ENCODE measurements at regions not wholly inside any gene's neighbourhood (a gene's known extent, or its start where the extent isn't known, plus 50 kb on each side); places are given as distances from the start of the nearest gene placed in this dataset.

DNA sequence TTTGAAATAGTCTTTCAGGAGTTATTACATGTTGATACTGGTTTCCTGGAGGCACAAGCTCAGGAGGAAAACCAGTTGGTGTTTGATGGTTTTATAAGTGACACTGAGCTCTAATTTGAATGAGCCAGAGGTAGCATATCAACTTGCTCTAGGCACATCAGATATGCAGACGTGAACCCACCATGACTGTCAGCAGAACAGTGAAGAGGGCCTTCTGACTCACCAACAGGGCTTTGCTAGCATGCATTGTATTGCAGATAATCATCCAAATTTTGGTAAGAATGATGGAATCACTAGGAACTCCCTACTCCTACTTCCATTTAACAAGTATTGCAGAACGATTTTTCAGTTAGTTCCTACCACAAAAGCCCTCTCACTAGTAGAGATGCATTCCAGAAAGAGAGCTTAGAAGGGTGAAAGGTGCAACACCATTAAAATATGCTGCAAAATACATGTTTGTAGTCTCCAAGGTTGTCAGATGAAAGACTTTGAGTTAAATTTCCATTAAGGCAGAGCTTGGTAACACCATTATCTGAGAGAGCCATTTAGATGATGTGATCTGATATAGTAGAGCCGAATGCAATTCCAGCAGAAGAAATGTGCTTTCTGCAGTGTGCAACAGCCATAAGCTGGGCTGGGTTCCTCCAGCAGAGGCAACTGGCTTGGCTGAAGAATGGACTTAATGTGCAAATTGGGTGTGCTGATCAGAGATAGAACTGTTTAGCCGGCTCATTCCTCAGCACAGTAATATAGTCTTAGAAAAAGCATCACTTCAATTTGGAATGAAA is 968.7 kb upstream of the ADGRB3 start:
- no peak overlapping the region for H2BK20ac ChIP-seq (ENCODE audit: low read length)
- H3K4me1 ChIP-seq (replicated peaks in 1 of 4; ENCODE audit: control insufficient read depth in 3 of 4, insufficient read depth in 4 of 4, low read length in 3 of 4) = no peaks in the 10 kb centered on the region
- FAIRE-seq = no peak
- no peak overlapping the region for H3K23ac ChIP-seq (ENCODE audit: insufficient read length)
- H3K79me1 ChIP-seq (ENCODE audit: low read depth, low read length) = no peaks in the 10 kb centered on the region
- H3K4me2 ChIP-seq (ENCODE audit: insufficient read depth in 1 of 2, low read depth in 2 of 2, low read length in 2 of 2) = no peak overlapping the region
- no peaks in the 10 kb centered on the region for H3K23me2 ChIP-seq (ENCODE audit: low read depth, low read length)
- no peak overlapping the region for H3K14ac ChIP-seq (ENCODE audit: insufficient read length)
- H3K4ac ChIP-seq (replicated peaks; ENCODE audit: insufficient read length, low read depth, low read length) = no peak overlapping the region
- H2BK120ac ChIP-seq (replicated peaks; ENCODE audit: low read depth, low read length) = no peak overlapping the region
- H3K79me2 ChIP-seq (ENCODE audit: control insufficient read depth in 1 of 2, insufficient read depth in 2 of 2, low read length in 2 of 2) = no peaks in the 10 kb centered on the region
- DNase-seq (ENCODE audit: low read depth in 1 of 2, low spot score in 2 of 2) = no peak
- POLR2A ChIA-PET (ENCODE audit: partially characterized antibody) = no interaction called here
- no peak overlapping the region for H3K27ac ChIP-seq (ENCODE audit: low read depth, low read length)
- no peaks in the 10 kb centered on the region for H3K36me3 ChIP-seq (ENCODE audit: control insufficient read depth in 2 of 4, insufficient read depth in 4 of 4, low read length in 3 of 4)
- H4K91ac ChIP-seq (replicated peaks; ENCODE audit: insufficient read length, low read length) = no peak overlapping the region
- no peaks in the 10 kb centered on the region for H3K27me3 ChIP-seq (replicated peaks in 1 of 4; ENCODE audit: control insufficient read depth in 3 of 4, extremely low read depth in 1 of 4, insufficient read depth in 3 of 4, low read length in 3 of 4)
- H3K56ac ChIP-seq (replicated peaks; ENCODE audit: insufficient read length, low read depth, low read length) = no peak overlapping the region
- H4K5ac ChIP-seq (ENCODE audit: insufficient read length, low read depth, low read length) = no peak overlapping the region
- no peak overlapping the region for H3K4me3 ChIP-seq (ENCODE audit: extremely low read depth in 1 of 4, insufficient read depth in 2 of 4, low read depth in 3 of 4, low read length in 4 of 4)
- H2BK5ac ChIP-seq (ENCODE audit: low read depth, low read length) = no peak overlapping the region
- H2BK12ac ChIP-seq (ENCODE audit: low read depth, low read length) = no peak overlapping the region
- 84% methylated on average over 4 of the region's 4 CpGs; no CpG with 5 or more reads in 1 of the 2 experiments for WGBS, 2 experiments (ENCODE audit: extremely low coverage in 1 of 2, insufficient coverage in 1 of 2, insufficient read length in 1 of 2, insufficient replicate concordance in 2 of 2, low coverage in 1 of 2, low lambda C conversion rate in 2 of 2, missing lambda C conversion rate in 1 of 2)
- no peak overlapping the region for H3K9ac ChIP-seq (replicated peaks in 1 of 4; ENCODE audit: extremely low read depth in 1 of 4, low read depth in 3 of 4, low read length in 3 of 4)
- H2AFZ ChIP-seq (ENCODE audit: low read length) = no peak overlapping the region
- no peak overlapping the region for H4K8ac ChIP-seq (ENCODE audit: extremely low read depth, insufficient read depth, low read length)
- H3K18ac ChIP-seq (ENCODE audit: extremely low read depth, low read length) = no peak overlapping the region
- peaks cover 0 to 1% of the 10 kb centered on the region in 2 experiments; a peak in 2 of 4 replicates for H3K9me3 ChIP-seq (ENCODE audit: insufficient read depth in 2 of 2, low read depth in 1 of 2, low read length in 1 of 2)
- no peak overlapping the region for H2BK15ac ChIP-seq (ENCODE audit: low read length)
- H2AK5ac ChIP-seq (ENCODE audit: low read depth, low read length) = no peak overlapping the region
- CTCF ChIA-PET (ENCODE audit: partially characterized antibody) = no interaction called here
- H4K20me1 ChIP-seq (replicated peaks in 1 of 2; ENCODE audit: control insufficient read depth in 1 of 2, insufficient read depth in 2 of 2, low read length in 2 of 2) = no peaks in the 10 kb centered on the region
- TF ChIP-seq TBP (IDR thresholded peaks at IDR 0.05; ENCODE audit: low read depth, low read length) = no peak
- TF ChIP-seq EP300 (IDR thresholded peaks at IDR 0.05; ENCODE audit: borderline replicate concordance in 1 of 2, low read depth in 2 of 2, low read length in 2 of 2) = no peak
- no peak for TF ChIP-seq PHF8 (conservative IDR thresholded peaks at IDR 0.05; ENCODE audit: low read depth, low read length)
- TF ChIP-seq ZNF274 (IDR thresholded peaks at IDR 0.05; ENCODE audit: borderline replicate concordance, extremely low read depth, low read length) = no peak
- no peak for TF ChIP-seq POLR2A (IDR thresholded peaks at IDR 0.05; ENCODE audit: control extremely low read depth in 1 of 2, low read depth in 2 of 2, low read length in 2 of 2)
- TF ChIP-seq TAF7 (optimal IDR thresholded peaks at IDR 0.05; ENCODE audit: borderline replicate concordance, low read depth, low read length) = no peak
- TF ChIP-seq, protein P1, sequence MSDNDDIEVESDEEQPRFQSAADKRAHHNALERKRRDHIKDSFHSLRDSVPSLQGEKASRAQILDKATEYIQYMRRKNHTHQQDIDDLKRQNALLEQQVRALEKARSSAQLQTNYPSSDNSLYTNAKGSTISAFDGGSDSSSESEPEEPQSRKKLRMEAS (IDR thresholded peaks at IDR 0.05) = no peak

All from H1 (cell line).